ENCODE measurements at regions not wholly inside any gene's neighbourhood (a gene's known extent, or its start where the extent isn't known, plus 50 kb on each side); places are given as distances from the start of the nearest gene placed in this dataset.

GRCh38 chr9:90256345-90256744 lies 386.3 kb downstream of the DIRAS2 start:
- no peak for DNase-seq
- H3K27me3 ChIP-seq = no peaks in the 10 kb centered on the region
- TF ChIP-seq POLR2A (IDR thresholded peaks at IDR 0.05) (no peak), CTCF (IDR thresholded peaks at IDR 0.05) (no peak)
- no peak overlapping the region for H3K27ac ChIP-seq
- no peak overlapping the region for H3K4me3 ChIP-seq
- intact Hi-C loops (cut with DNase I; ENCODE audit: low total_unique reads) = no loop called here
- no peaks in the 10 kb centered on the region for H3K4me1 ChIP-seq
- H3K36me3 ChIP-seq = no peaks in the 10 kb centered on the region
- no peaks in the 10 kb centered on the region for H3K9me3 ChIP-seq

- Histone ChIP-seq H3K27ac (no peak overlapping the region), H3K9me3 (no peaks in the 10 kb centered on the region), H3K4me3 (no peak overlapping the region), H3K27me3 (no peaks in the 10 kb centered on the region), H3K4me1 (no peaks in the 10 kb centered on the region), H3K36me3 (no peaks in the 10 kb centered on the region)
- intact Hi-C loops (cut with DNase I; ENCODE audit: low total_unique reads) = no loop called here
- TF ChIP-seq CTCF (IDR thresholded peaks at IDR 0.05) (no peak), POLR2A (IDR thresholded peaks at IDR 0.05) (no peak)
- DNase-seq = no peak
Measured at GRCh38 chr9:90259311-90260246, 383.0 kb downstream of the DIRAS2 start.

GRCh38 chr9:90261698-90262097 lies 380.9 kb downstream of the DIRAS2 start:
- Histone ChIP-seq H3K27me3 (no peaks in the 10 kb centered on the region), H3K4me3 (no peak overlapping the region), H3K36me3 (no peaks in the 10 kb centered on the region), H3K27ac (no peak overlapping the region), H3K9me3 (no peaks in the 10 kb centered on the region), H3K4me1 (no peaks in the 10 kb centered on the region)
- intact Hi-C loops (cut with DNase I; ENCODE audit: low total_unique reads) = no loop called here
- no peak for DNase-seq
- TF ChIP-seq POLR2A (IDR thresholded peaks at IDR 0.05) = no peak
- TF ChIP-seq CTCF (IDR thresholded peaks at IDR 0.05) = no peak

GRCh38 chr9:90268613-90269012 lies 374.0 kb downstream of the DIRAS2 start:
- H3K36me3 ChIP-seq = no peaks in the 10 kb centered on the region
- no peaks in the 10 kb centered on the region for H3K4me1 ChIP-seq
- TF ChIP-seq CTCF (IDR thresholded peaks at IDR 0.05) (no peak), POLR2A (IDR thresholded peaks at IDR 0.05) (no peak)
- no peak overlapping the region for H3K27ac ChIP-seq
- intact Hi-C loops (cut with DNase I; ENCODE audit: low total_unique reads) = no loop called here
- no peak overlapping the region for H3K4me3 ChIP-seq
- DNase-seq = no peak
- no peaks in the 10 kb centered on the region for H3K27me3 ChIP-seq
- no peaks in the 10 kb centered on the region for H3K9me3 ChIP-seq

- TF ChIP-seq CTCF (IDR thresholded peaks at IDR 0.05) = no peak
- TF ChIP-seq POLR2A (IDR thresholded peaks at IDR 0.05) = no peak
- H3K27me3 ChIP-seq = no peaks in the 10 kb centered on the region
- no peaks in the 10 kb centered on the region for H3K9me3 ChIP-seq
- no peaks in the 10 kb centered on the region for H3K4me1 ChIP-seq
- intact Hi-C loops (cut with DNase I; ENCODE audit: low total_unique reads) = no loop called here
- H3K36me3 ChIP-seq = no peaks in the 10 kb centered on the region
- H3K4me3 ChIP-seq = no peak overlapping the region
- no peak overlapping the region for H3K27ac ChIP-seq
- no peak for DNase-seq
Measured at GRCh38 chr9:90271707-90272106, 370.9 kb downstream of the DIRAS2 start.
